Frontal cortex (tissue), 3 donors: ENCODE measurements at regions not wholly inside any gene's neighbourhood (a gene's known extent, or its start where the extent isn't known, plus 50 kb on each side); places are given as distances from the start of the nearest gene placed in this dataset.
"Not testable (repeated sequence)": the region's sequence is repeated elsewhere in the genome, so short reads cannot be mapped to it uniquely, and the experiment has no call there.

Source experiments
- DNase-seq, 2 donors: peaks; one replicate each; pipeline ENCODE4 v3.0.0; 2012; ENCODE audit warnings: low spot score in 2 of 2
- FAIRE-seq: peaks from 2 replicates; lab custom pipeline; 2012; peaks lifted over from hg19 to GRCh38; lab: Jason Lieb, UNC
- donor health status: control.
- donor health status: control.
- donor health status: control.

DNA sequence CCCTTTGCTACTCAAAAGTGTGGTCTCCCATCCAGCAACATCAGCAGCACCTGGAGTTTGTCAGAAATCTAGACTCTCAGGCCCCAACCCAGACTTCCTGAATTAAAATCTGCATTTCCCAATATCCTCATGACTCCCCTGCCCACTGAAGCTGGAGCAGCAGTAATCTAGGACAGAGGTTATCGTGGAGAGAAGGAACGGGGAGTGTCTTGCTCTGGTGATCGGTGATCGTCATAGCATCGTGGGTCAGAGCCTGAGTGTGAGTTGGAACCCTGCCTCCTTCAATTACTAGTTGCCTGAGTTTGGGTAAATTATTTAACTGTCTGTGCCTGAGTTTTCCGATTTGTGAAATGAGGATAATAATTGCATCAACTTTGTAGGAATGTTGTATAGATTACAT lies 217.3 kb upstream of the ATP5MC3 start:
- DNase-seq, result no peak
- no peak for FAIRE-seq

DNA sequence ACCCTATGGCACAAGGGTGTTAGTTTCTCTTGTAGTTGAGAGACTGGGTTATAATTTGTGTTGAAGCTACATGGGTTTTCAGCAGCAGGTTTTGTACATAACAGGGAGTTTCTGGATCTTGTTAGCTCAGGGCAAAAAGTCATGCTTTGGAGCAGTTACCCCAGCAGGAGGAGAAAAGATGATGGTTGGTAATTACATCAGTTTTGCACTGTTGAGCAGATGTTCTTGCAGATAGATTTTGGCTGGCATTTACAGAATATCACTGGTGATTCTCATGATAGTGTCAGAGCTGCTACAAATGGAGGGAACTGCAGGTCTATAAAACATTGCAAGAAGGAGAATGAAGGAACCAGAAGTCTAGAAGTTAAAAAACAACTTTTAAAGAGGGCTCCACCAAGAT lies 215.2 kb upstream of the ATP5MC3 start:
- FAIRE-seq (no peak), DNase-seq (no peak)

DNA sequence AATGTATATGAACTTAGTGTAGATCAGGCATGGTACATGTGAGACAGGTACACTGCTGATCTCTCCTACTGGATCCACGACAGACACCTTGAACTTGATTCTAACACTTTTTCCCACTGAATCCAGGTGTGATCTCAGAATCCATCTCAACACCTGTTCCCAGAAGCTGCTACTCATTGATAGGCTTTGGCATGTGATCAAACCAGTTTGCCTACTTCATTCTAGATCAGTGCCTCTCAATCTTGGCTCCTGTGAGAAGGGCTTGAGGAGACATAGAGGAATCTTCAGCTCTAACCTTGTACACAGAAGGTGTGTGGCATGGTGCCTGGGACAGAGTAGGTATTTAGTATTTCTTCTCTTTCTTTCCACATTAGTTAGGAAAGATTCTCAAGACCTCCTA lies 212.3 kb upstream of the ATP5MC3 start:
- DNase-seq (no peak), FAIRE-seq (no peak)

DNA sequence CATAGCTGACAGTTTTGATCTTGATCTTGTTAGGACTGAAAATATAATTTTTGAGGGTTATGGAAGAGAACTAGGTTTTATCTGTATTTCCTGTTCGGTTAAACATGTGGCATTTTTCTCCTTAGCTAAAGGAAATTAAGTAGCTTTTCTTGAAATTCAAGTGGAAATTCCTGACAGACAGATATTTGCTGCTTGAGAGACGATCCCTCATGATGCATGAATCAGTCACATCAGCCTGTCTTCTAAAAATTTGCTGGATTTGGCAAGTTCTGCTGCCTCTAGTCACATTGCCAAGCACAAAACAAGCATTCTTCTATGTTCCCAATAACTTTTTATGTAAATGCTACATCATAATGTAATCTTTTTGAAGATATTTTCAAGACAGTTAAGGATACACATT lies 201.8 kb upstream of the ATP5MC3 start:
- FAIRE-seq, result no peak

DNA sequence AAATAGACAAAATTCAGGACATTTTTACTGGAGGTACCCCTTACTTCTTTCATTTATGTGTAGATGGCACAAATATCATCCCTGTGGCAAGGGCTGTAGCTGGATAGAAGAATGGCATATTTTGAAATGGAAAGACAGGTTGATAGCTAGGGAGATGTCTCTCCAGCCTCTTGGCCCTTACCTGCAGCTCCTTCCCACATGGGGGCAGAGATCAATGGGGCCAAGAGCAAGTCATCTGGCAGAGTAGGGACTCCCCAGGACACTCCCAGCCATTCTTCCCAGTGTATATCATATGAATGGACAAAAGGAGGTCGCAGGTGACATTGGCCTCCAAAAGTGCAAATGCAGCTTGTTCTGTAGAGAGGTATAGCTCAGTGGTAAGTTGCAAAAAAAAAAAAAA lies 192.2 kb upstream of the ATP5MC3 start:
- FAIRE-seq (no peak), DNase-seq (no peak)

More for the DNA sequence above, 201.8 kb upstream of the ATP5MC3 start:
- DNase-seq, result no peak

DNA sequence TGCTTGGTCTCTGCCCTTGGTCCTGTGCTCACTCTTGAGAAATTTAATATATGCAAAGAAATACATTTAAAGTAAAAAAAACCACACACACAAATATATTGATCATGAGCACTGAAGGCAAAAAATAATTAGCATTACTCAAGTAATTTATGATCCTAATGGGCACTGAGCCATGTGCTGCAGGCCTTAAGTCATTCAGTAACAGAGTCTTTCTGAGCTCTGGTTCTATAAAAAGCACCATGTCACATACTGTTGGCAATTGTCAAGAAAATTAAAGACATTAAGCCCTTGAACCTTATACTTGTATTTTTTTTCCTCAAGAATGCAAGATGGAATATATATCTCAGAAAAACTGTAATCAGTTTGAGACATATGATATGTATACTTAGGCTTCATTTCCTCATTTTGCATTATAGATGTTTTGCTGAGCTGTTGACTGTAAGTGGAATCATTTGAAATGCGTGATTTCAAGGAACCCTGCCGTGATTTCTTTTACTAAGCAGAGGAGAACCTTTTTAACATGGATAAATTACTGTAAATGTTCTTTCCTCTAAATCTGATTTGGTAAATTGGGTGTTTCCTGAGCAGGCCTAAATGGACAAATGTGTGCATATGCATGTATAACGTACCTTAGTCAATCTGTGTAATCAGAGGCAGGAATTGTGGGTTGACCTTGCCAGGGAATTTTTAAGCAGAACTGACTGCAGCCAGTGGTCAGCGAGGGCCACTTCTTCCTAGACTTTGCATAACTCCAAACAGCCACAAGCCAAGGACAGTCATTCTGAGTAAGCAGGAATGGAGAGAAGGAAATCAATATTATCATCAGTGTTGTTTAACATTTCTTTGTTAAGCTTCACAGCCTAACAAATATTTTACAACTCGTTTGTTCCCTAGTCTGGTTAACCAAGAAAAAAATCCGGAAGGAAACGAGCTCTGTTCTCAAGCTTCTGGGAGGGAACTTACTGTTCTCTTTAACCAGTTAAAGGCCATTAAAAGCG lies 191.5 kb upstream of the ATP5MC3 start:
- DNase-seq (no peak), FAIRE-seq (no peak)

DNA sequence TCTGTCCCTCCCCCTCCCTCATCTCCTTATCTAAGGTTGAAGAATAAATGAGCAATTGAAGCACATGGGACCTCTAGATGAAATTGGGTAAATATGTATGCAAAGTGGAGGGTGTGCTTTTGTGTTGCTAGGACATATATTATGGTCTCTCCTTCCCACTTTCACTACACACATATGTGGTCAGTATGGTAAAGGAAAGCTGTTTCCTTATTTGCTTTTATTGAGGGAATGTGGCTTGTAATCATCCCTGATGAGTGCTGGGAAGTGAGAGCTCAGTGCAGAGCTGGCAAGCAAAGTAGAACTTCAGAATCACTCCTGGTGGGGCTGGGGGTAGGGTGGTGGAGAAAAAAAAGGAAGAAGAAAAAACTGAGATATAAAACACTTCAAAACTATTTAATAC lies 189.9 kb upstream of the ATP5MC3 start:
- FAIRE-seq (no peak), DNase-seq (no peak)

DNA sequence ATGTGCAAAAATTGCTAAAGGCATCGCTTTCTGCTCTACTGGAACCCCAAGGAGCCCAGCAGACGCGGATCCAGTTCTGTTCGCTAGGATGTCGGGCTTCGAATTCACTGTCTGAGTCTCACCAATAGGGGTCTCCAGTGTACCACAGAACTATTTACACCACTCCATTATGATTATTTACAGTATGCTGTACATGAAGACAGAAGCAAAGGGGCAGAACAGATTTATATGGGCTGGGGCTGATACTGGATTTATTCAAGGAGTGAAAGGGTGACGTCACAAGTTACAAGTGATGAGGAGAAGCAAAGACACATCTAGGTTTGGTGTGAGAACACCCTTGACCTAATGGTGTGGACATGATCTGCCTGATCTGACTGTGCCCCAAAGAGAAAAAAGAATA lies 185.3 kb upstream of the ATP5MC3 start:
- peak in 1 of 2 donors; percentile 6 for DNase-seq
- no peak for FAIRE-seq

DNA sequence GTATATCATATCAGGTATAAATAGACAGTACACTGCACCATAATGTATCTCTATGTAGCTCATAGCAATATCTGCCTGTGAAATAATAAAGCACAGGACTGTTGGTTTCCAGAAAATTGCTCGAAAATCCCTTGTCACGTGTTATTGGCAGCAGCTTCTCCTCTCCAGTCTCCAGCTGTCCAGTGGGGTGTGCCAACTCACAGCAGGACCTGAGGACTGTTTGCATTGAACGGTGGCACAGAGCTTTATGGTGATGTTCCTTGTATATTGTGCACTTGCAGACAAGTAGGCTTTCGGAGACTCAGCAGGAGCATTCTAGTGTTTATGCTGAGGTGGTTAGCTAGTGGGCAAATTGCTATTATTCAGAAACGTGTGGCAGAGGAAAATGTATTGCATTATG lies 182.2 kb upstream of the ATP5MC3 start:
- FAIRE-seq (no peak), DNase-seq (no peak)

DNA sequence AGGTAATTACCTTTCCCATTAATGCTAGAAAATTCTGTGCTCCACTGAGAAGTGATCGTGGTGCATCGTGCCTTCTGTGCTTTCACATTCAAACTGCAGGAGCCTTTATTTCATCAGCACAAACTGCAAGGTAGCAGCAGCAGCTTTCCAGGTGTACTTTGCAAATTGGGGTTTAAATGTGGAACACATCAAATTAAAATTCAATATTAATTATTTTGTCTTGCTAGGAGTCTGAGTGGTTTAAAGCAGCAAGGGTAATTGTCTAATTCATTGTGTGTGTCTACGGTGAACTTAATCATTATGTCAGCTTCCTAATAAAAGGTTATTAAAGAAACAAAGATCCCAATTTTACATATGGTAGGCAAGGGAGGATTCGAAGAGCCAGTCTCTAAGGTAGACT lies 180.8 kb upstream of the ATP5MC3 start:
- no peak for DNase-seq

DNA sequence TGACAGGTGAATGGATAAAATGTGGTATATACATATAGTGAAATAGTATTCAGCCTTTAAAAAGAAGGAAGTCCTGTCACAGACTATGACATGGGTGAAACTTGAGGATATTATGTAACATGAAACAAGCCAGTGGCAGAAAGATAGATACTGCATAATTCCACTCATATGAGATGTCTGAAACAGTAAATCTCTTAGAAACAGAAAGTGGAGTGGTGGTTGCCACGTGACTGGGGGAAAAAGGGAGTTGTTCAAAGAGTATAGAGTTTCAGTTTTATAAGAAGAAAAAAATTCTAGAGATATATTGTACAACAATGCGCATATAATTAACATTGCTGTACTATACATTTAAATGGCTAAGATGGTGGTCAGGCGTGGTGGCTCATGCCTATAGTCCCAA lies 178.2 kb upstream of the ATP5MC3 start:
- no peak for FAIRE-seq
- no peak for DNase-seq

More for the DNA sequence above, 180.8 kb upstream of the ATP5MC3 start:
- no peak for FAIRE-seq

DNA sequence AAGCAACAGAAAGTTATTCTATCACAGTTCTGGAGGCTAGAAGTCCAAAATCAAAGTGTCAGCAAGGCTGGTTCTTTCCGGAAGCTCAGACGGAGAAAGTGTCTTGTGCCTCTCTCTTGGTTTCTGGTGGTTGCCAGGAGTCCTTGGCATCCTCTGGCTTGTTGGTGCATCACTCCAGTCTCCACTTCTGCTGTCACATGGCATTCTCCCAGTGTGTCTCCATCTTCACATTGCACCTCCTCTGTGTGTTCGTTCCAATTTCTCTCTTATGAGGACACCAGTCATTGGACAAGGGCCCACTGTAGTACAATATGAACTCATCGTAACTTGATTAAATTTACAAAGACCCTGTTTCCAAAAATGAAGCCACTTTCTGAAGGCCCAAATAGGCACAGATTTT lies 175.4 kb upstream of the ATP5MC3 start:
- DNase-seq (no peak), FAIRE-seq (no peak)

DNA sequence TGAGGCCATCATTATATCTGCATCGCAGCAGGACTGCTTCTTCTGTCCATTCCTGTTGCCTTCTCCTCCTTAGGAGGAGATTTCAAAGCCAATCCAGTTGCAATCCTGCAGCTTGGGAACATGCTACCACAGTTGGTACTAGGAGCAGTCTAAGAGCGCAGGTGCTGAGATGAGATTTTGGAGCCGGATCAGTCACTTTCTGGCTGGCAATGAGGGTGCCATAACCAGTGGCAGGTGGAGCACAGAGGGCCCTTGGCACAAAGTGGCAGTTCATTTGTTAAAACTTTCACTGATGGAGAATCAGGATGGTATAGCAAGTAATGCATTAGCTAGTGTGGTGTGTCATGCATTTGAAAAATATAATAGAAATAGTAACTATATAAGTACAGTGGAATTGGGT lies 173.7 kb upstream of the ATP5MC3 start:
- no peak for DNase-seq

DNA sequence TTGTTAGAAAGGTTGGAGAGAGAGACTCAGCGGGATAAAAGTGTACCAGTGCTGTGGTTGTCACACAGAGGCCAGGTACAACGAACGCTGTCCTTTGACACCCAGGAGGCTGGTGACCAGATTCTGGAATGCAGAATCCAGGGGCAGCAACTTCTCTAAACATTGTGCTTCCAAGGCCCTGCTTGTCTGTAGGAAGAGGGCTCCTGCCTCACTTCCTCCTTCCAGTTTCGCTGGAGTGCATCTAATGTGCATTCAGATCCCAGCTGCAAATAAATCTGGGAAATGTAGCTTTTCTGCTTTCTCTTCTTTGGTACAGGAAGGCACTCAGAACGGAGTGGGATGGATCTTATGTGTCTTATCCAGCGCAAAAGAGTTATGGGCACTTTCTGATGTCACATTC lies 171.8 kb upstream of the ATP5MC3 start:
- no peak for DNase-seq
- no peak for FAIRE-seq

More for the DNA sequence above, 173.7 kb upstream of the ATP5MC3 start:
- no peak for FAIRE-seq

DNA sequence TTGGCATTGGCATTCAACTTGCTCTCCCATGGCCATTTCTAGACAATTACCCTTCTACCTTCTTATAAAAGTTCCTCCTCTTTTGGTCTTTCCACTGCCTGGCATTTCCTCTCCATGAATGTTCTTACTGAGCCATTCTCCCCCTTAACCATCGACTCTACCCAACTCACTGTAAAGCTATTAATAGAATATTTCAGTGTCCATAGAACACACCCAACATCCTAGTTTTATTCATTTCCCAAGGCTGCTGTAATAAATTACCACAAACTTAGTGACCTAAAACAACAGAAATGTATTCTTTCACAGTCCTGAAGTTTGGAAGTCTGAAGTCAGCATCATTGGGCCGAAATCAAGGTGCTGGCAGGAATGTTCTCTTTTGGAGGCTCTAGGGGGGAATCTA lies 170.0 kb upstream of the ATP5MC3 start:
- FAIRE-seq (no peak), DNase-seq (no peak)

DNA sequence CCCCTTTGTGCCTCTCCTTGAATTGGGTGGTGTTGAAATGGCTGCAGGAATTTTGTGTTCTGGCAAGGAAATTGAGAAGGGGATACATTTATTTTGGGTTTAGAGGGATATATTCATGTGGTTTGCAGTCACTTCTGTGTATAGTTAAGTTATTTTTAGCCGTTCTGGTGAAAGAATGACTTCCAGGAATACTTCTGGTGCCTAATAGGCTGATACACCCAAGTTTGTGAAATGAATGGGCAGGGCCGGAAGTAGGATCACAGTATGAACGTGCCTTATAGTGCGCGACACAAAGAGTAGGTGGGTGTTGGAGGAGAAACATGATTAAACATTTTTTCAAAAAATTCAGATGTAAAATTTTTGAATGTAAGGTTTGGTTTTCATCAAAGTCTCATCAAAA lies 168.6 kb upstream of the ATP5MC3 start:
- DNase-seq (no peak), FAIRE-seq (no peak)

DNA sequence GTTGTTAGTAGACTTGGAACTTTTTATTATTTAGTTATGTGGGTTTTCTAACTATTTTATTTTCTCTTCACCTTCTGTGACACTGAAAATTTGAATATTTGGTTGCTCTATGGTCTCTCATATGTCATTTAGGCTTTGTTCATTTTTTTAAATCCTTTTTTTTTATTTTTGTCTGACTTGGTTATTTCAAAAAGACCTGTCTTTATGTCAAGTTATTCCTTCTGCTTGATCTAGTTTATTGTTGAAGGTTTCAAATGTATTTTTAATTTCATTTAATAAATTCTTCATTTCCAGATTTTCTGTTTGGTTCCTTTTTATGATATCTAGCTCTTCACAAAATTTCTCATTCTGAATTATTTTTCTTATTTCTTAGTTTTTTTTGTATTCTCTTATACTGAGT lies 160.6 kb upstream of the ATP5MC3 start:
- DNase-seq, result no peak
- peak; percentile 86 for FAIRE-seq

DNA sequence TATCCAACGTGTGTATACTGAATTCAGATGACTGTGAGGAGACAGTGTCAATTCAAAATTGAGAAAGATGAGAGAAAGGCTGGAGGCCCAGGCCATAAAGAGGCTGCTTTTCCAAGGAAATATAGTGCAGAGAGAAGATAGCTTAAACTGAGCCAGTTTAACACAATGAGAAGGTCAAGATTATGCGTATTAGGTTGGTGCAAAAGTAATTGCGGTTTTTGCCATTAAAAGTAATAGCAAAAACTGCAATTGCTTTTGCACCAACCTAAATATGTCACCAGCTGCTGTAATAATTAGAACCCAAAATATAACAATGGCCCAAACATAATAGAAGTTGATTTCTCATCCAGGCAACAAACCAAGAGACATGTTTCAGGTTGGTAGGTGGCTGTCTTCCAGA lies 148.7 kb upstream of the ATP5MC3 start:
- FAIRE-seq, result no peak
- DNase-seq, result no peak

DNA sequence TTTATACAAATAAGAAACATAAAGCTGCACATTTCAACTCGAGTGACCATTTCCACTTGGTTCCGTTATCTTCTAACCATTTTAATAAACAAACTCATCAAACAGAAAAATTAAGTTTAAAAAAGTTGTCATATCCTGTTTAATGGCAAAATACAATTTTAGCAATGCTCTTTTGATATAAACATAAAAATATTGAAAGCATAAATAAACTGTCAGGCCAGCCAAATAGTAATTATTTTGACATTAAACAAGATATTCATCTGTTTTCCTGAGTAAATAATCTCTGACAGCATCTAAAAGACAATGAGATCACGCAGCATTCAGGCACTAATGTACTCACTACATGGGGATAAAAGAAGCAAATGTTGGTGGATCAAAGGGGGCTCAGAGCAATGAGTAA lies 145.3 kb upstream of the ATP5MC3 start:
- FAIRE-seq, result no peak
- no peak for DNase-seq

DNA sequence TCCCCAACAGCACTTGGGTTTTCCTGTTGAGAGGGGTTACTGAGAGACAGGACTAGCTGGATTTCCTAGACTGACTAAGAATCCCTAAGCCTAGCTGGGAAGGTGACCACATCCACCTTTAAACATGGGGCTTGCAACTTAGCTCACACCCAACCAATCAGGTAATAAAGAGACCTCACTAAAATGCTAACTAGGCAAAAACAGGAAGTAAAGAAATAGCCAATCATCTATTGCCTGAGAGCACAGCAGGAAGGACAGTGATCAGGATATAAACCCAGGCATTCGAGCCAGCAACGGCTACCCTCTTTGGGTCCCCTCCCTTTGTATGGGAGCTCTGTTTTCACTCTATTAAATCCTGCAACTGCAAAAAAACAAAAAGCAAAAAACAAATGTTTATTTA lies 144.7 kb upstream of the ATP5MC3 start:
- not testable (repeated sequence) for FAIRE-seq, DNase-seq

DNA sequence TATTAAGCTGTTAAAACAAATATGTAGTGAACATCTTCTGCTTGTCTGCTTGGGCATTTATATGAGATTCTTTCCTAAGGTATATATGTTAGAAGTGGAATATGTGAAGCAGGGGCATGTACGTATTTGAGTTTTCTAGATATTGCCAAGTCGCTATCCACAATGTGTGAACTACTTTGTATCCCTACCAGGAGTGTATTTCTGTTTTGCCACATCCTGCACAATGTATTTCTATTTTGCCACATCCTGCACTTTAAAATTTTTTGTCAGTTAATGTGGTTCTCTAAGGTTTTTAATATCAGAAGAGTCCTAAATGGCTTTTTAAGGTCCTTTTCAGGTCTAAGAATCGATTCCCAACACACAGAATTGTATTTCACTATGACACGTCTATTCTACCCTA lies 141.7 kb upstream of the ATP5MC3 start:
- FAIRE-seq, result no peak
- DNase-seq, result no peak

DNA sequence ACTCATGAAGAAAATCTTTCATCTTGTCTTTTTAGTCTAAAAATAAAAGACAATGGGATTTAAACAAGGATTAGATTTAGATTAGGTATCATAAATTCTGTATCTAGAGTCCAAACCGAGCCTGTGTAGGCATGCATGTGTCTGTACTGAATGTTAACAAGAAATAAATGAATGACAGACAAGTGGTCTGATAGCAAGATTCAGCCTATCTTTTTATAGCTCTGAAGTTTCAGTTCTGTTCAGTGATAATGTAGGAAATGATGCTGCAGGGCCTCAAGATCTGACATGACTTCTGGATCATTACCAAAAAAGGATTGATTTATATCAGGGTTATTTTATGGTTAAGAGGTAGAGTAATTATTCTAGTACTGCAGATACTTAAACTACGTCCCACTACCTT lies 137.0 kb upstream of the ATP5MC3 start:
- FAIRE-seq (no peak), DNase-seq (no peak)
